Astrocyte (in vitro differentiated cells and primary cell): ENCODE measurements at regions not wholly inside any gene's neighbourhood (a gene's known extent, or its start where the extent isn't known, plus 50 kb on each side); places are given as distances from the start of the nearest gene placed in this dataset.

ENCODE experiments used
- DNase-seq: peaks from one replicate; pipeline ENCODE4 v3.0.0-alpha.2; 2010; ENCODE audit warnings: low read depth
- FAIRE-seq: peaks from 2 replicates; lab custom pipeline; 2011; peaks lifted over from hg19 to GRCh38; lab: Jason Lieb, UNC
- H2AFZ ChIP-seq: 2 replicates; pipeline ENCODE4 v1.6.0; 2012; ENCODE audit warnings: low read depth, low read length, inconsistent platforms
- H3K27ac ChIP-seq: 2 replicates; pipeline ENCODE4 v1.5.1; 2011; ENCODE audit warnings: low read depth, low read length, inconsistent platforms
- H3K27me3 ChIP-seq: 2 replicates; pipeline ENCODE4 v1.6.0; 2011; ENCODE audit warnings: low read length, inconsistent platforms; ENCODE audit not compliant: insufficient read depth
- H3K36me3 ChIP-seq: 2 replicates; pipeline ENCODE4 v1.5.1; 2011; ENCODE audit warnings: low read length, inconsistent platforms; ENCODE audit not compliant: insufficient read depth
- H3K4me1 ChIP-seq: 2 replicates; pipeline ENCODE4 v1.5.1; 2011; ENCODE audit warnings: low read length, inconsistent platforms; ENCODE audit not compliant: insufficient read depth
- H3K4me2 ChIP-seq: 2 replicates; pipeline ENCODE4 v1.6.0; 2012; ENCODE audit warnings: low read length, inconsistent platforms
- H3K4me3 ChIP-seq: 2 replicates; pipeline ENCODE4 v1.5.1; 2011; ENCODE audit warnings: low read depth, mild to moderate bottlenecking, low read length, inconsistent platforms; ENCODE audit not compliant: insufficient read depth
- H3K79me2 ChIP-seq: 2 replicates; pipeline ENCODE4 v1.6.0; 2012; ENCODE audit warnings: mild to moderate bottlenecking, low read length, inconsistent platforms; ENCODE audit not compliant: insufficient read depth
- H3K9ac ChIP-seq: 2 replicates; pipeline ENCODE4 v1.6.0; 2012; ENCODE audit warnings: mild to moderate bottlenecking, low read length, inconsistent platforms
- H3K9me3 ChIP-seq: 2 replicates; pipeline ENCODE4 v1.5.1; 2012; ENCODE audit warnings: low read depth, mild to moderate bottlenecking, low read length, inconsistent platforms; ENCODE audit not compliant: insufficient read depth
- H4K20me1 ChIP-seq: 2 replicates; pipeline ENCODE4 v1.6.0; 2012; ENCODE audit warnings: low read length, inconsistent platforms; ENCODE audit not compliant: insufficient read depth
- H3K27ac Mint-ChIP-seq: one replicate; pipeline ENCODE4 v1.8.0; 2021; ENCODE audit warnings: mild to moderate bottlenecking, mixed read lengths; ENCODE audit not compliant: unreplicated experiment
- H3K27me3 Mint-ChIP-seq: one replicate; pipeline ENCODE4 v1.8.0; 2021; ENCODE audit warnings: low read depth, mixed read lengths; ENCODE audit not compliant: unreplicated experiment
- H3K36me3 Mint-ChIP-seq: one replicate; pipeline ENCODE4 v1.8.0; 2021; ENCODE audit warnings: low read depth, mixed read lengths; ENCODE audit not compliant: unreplicated experiment
- H3K4me1 Mint-ChIP-seq: one replicate; pipeline ENCODE4 v1.8.0; 2021; ENCODE audit warnings: low read depth, mixed read lengths; ENCODE audit not compliant: unreplicated experiment
- H3K4me3 Mint-ChIP-seq: one replicate; pipeline ENCODE4 v1.8.0; 2021; ENCODE audit warnings: mild to moderate bottlenecking, moderate library complexity, mixed read lengths; ENCODE audit not compliant: unreplicated experiment
- H3K9me3 Mint-ChIP-seq: one replicate; pipeline ENCODE4 v1.8.0; 2021; ENCODE audit warnings: mild to moderate bottlenecking, mixed read lengths; ENCODE audit not compliant: unreplicated experiment
- EZH2 ChIP-seq: IDR thresholded peaks from 2 replicates; pipeline ENCODE4 v1.6.1; 2012; ENCODE audit warnings: mild to moderate bottlenecking, low read length, inconsistent platforms; ENCODE audit not compliant: insufficient read depth
- TF ChIP-seq, protein P1 (sequence below): IDR thresholded peaks from 2 replicates; pipeline ENCODE4 v1.5.1; 2011; ENCODE audit warnings: low read depth, mild to moderate bottlenecking, inconsistent platforms, low read length, moderate library complexity; ENCODE audit not compliant: insufficient read depth

DNA sequence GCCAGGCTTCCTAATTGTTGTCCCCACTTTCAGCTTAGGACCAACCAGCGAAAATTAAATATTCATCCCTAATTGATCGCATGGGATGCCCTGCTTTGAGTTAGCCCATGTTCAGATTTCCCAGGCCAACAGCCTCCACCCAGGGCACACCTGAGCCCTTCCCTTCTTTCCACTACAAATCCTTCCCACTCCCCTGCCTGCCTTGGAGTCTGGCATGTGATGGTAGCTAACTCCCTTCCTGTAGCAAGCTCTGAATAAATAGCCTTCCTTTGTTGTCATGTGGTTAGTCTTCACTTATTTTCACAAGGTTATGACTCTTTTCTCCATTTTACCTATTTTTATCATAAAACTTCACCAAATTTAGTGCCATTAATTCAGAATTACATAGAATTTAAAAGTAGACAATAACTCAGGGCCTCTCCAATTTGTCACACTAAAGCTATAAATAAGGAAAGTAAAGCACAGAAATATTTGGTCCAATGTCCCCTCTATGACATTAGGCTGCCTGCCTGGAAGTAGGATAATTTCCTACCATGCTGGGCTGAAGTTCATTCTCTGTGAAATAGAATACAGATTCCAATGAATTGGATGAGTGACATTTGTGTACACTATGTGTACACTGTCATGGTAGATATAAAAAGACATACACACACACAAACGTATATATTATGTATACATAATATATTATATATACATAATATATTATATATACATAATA lies 166.4 kb upstream of the CPEB2 start:
- no peaks in the 10 kb centered on the region for H3K9me3 ChIP-seq
- no peak overlapping the region for H2AFZ ChIP-seq
- no peak for FAIRE-seq
- no peaks in the 10 kb centered on the region for H3K36me3 Mint-ChIP-seq
- no peaks in the 10 kb centered on the region for H3K79me2 ChIP-seq
- H3K27ac Mint-ChIP-seq, result no peak overlapping the region
- no peaks in the 10 kb centered on the region for H3K4me1 Mint-ChIP-seq
- peaks cover 10% of the 10 kb centered on the region for H3K27me3 Mint-ChIP-seq
- H3K9me3 Mint-ChIP-seq, result peaks cover 6% of the 10 kb centered on the region
- no peaks in the 10 kb centered on the region for H4K20me1 ChIP-seq
- no peaks in the 10 kb centered on the region for H3K4me1 ChIP-seq
- H3K4me2 ChIP-seq, result no peak overlapping the region
- no peaks in the 10 kb centered on the region for H3K36me3 ChIP-seq
- DNase-seq, result no peak
- no peak overlapping the region for H3K4me3 ChIP-seq
- H3K27me3 ChIP-seq, result no peaks in the 10 kb centered on the region
- H3K4me3 Mint-ChIP-seq, result no peak overlapping the region
- TF ChIP-seq, protein P1, sequence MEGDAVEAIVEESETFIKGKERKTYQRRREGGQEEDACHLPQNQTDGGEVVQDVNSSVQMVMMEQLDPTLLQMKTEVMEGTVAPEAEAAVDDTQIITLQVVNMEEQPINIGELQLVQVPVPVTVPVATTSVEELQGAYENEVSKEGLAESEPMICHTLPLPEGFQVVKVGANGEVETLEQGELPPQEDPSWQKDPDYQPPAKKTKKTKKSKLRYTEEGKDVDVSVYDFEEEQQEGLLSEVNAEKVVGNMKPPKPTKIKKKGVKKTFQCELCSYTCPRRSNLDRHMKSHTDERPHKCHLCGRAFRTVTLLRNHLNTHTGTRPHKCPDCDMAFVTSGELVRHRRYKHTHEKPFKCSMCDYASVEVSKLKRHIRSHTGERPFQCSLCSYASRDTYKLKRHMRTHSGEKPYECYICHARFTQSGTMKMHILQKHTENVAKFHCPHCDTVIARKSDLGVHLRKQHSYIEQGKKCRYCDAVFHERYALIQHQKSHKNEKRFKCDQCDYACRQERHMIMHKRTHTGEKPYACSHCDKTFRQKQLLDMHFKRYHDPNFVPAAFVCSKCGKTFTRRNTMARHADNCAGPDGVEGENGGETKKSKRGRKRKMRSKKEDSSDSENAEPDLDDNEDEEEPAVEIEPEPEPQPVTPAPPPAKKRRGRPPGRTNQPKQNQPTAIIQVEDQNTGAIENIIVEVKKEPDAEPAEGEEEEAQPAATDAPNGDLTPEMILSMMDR, result no peak
- TF ChIP-seq EZH2, result no peak
- H3K9ac ChIP-seq, result no peak overlapping the region
- H3K27ac ChIP-seq, result no peak overlapping the region

DNA sequence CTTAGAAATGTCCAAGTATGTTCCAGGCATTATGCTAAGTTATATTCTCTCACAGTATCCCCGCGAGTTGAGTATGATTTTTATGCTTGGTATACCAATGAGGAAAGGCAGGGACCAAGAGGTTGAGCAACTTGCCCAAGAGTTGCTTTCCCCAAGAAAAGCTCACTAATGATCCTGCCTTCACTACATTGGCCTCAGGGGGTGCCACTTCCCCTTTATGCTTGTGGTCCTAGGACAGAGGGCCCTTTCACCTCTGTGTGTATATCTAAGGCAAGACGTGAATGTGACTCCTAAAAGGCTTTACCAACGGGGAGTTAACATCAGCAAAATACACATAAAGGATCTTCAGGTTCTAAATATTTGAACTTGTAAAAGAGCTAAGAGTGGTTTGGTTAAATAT lies 164.4 kb upstream of the CPEB2 start:
- no peaks in the 10 kb centered on the region for H3K27me3 Mint-ChIP-seq
- H3K4me1 Mint-ChIP-seq, result no peaks in the 10 kb centered on the region
- DNase-seq (no peak), FAIRE-seq (no peak)
- Histone ChIP-seq H3K4me2 (no peak overlapping the region), H2AFZ (no peak overlapping the region), H3K27me3 (no peaks in the 10 kb centered on the region), H3K36me3 (no peaks in the 10 kb centered on the region), H4K20me1 (no peaks in the 10 kb centered on the region), H3K27ac (no peak overlapping the region), H3K9ac (no peak overlapping the region), H3K4me3 (no peak overlapping the region), H3K79me2 (no peaks in the 10 kb centered on the region), H3K4me1 (no peaks in the 10 kb centered on the region), H3K9me3 (no peaks in the 10 kb centered on the region)
- no peaks in the 10 kb centered on the region for H3K36me3 Mint-ChIP-seq
- H3K4me3 Mint-ChIP-seq, result no peak overlapping the region
- no peak overlapping the region for H3K27ac Mint-ChIP-seq
- TF ChIP-seq, protein P1, result no peak
- TF ChIP-seq EZH2, result no peak
- H3K9me3 Mint-ChIP-seq, result peaks cover 13% of the 10 kb centered on the region
